SK-N-SH treated with all-trans-retinoic acid at 6 μM for 48 hours (cell line): ENCODE measurements at regions not wholly inside any gene's neighbourhood (a gene's known extent, or its start where the extent isn't known, plus 50 kb on each side); places are given as distances from the start of the nearest gene placed in this dataset.

Experiments used
- ARNTL ChIP-seq: fragments of 450-650 bp; formaldehyde crosslinking; IDR thresholded peaks from 2 replicates; pipeline ENCODE4 v1.5.0; 2020; ENCODE audit warnings: low read depth, mild to moderate bottlenecking, moderate library complexity, borderline replicate concordance
- CREB5 ChIP-seq: fragments of 250-450 bp; sonication (Bioruptor Pico); IDR thresholded peaks from 2 replicates; pipeline ENCODE4 v1.5.1; 2020; ENCODE audit warnings: low read depth, mild to moderate bottlenecking, moderate library complexity
- PATZ1 ChIP-seq: fragments of 250-450 bp; sonication (Bioruptor Pico); IDR thresholded peaks from 2 replicates; pipeline ENCODE4 v1.8.0; 2020; ENCODE audit warnings: mild to moderate bottlenecking, moderate library complexity, borderline replicate concordance
- RARB ChIP-seq: fragments of 250-450 bp; sonication (Bioruptor Pico); IDR thresholded peaks from 2 replicates; pipeline ENCODE4 v1.8.0; 2021; ENCODE audit warnings: mild to moderate bottlenecking, moderate library complexity
- ZFP3 ChIP-seq: fragments of 250-450 bp; sonication (Bioruptor Pico); IDR thresholded peaks from 2 replicates; pipeline ENCODE4 v1.5.0; 2020; ENCODE audit warnings: mild to moderate bottlenecking, moderate library complexity
- ZNF565 ChIP-seq: fragments of 450-650 bp; formaldehyde crosslinking; conservative IDR thresholded peaks from 2 replicates; pipeline ENCODE4 v1.5.0; 2020; ENCODE audit warnings: low read depth, mild to moderate bottlenecking, moderate library complexity
- TF ChIP-seq, protein P1 (sequence below): fragments of 250-450 bp; sonication (Bioruptor Pico); IDR thresholded peaks from 2 replicates; pipeline ENCODE4 v1.5.1; 2021; ENCODE audit warnings: mild to moderate bottlenecking, moderate library complexity

GRCh38 chr14:51512316-51512715 lies 139.4 kb upstream of the FRMD6 start:
- TF ChIP-seq CREB5 (CRISPR knock-in tag) (no peak), ZNF565 (CRISPR knock-in tag) (no peak), ZFP3 (CRISPR knock-in tag) (no peak), RARB (no peak), PATZ1 (CRISPR knock-in tag) (no peak), ARNTL (CRISPR knock-in tag) (no peak)
- TF ChIP-seq, protein P1, sequence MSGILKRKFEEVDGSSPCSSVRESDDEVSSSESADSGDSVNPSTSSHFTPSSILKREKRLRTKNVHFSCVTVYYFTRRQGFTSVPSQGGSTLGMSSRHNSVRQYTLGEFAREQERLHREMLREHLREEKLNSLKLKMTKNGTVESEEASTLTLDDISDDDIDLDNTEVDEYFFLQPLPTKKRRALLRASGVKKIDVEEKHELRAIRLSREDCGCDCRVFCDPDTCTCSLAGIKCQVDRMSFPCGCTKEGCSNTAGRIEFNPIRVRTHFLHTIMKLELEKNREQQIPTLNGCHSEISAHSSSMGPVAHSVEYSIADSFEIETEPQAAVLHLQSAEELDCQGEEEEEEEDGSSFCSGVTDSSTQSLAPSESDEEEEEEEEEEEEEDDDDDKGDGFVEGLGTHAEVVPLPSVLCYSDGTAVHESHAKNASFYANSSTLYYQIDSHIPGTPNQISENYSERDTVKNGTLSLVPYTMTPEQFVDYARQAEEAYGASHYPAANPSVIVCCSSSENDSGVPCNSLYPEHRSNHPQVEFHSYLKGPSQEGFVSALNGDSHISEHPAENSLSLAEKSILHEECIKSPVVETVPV (CRISPR knock-in tag) = no peak
